LNCAP (cell line): ENCODE measurements at regions not wholly inside any gene's neighbourhood (a gene's known extent, or its start where the extent isn't known, plus 50 kb on each side); places are given as distances from the start of the nearest gene placed in this dataset.

ENCODE experiments used
- CTCF ChIP-seq: fragments of 450-650 bp; IDR thresholded peaks from 2 replicates; pipeline ENCODE4 v1.5.1; 2017; ENCODE audit warnings: mild to moderate bottlenecking

GRCh38 chr5:92808474-92808873, 772.5 kb downstream of the NR2F1-AS1 start:
- no peak for TF ChIP-seq CTCF

- TF ChIP-seq CTCF = no peak
Observed at GRCh38 chr5:92807085-92807484, 773.9 kb downstream of the NR2F1-AS1 start.

- no peak for TF ChIP-seq CTCF
Observed at GRCh38 chr5:92805446-92805845, 775.6 kb downstream of the NR2F1-AS1 start.

GRCh38 chr5:92801911-92802310, 779.1 kb downstream of the NR2F1-AS1 start:
- TF ChIP-seq CTCF = no peak

- TF ChIP-seq CTCF = no peak
Observed at GRCh38 chr5:92800365-92800764, 780.7 kb downstream of the NR2F1-AS1 start.

GRCh38 chr5:92795633-92796032, 785.4 kb downstream of the NR2F1-AS1 start:
- no peak for TF ChIP-seq CTCF

- TF ChIP-seq CTCF = no peak
Observed at GRCh38 chr5:92780057-92780456, 801.0 kb downstream of the NR2F1-AS1 start.

GRCh38 chr5:92779536-92779935, 801.5 kb downstream of the NR2F1-AS1 start:
- TF ChIP-seq CTCF = no peak
